Right lobe of liver (tissue), 6 donors: ENCODE measurements at regions not wholly inside any gene's neighbourhood (a gene's known extent, or its start where the extent isn't known, plus 50 kb on each side); places are given as distances from the start of the nearest gene placed in this dataset.

ENCODE experiments used
- ATAC-seq, 4 donors: fragments of 200-7000 bp; cut with Tn5 transposase; one replicate each; pipeline ENCODE4 v1.9.1; 2020; ENCODE audit warnings: mild to moderate bottlenecking in 4 of 4, moderate library complexity in 4 of 4
- DNase-seq, 3 donors: peaks; one replicate each; pipeline ENCODE4 v3.0.0-alpha.2; 2020
- H3K27ac ChIP-seq, 3 donors: fragments of 200-600 bp; one replicate each; pipeline ENCODE4 v1.8.0; 2022
- H3K27me3 ChIP-seq, 2 donors: fragments of 200-600 bp; one replicate each; pipeline ENCODE4 v1.8.0; 2022
- H3K36me3 ChIP-seq, 4 donors: fragments of 200-600 bp; sonication (generic) in 1 of 4; one replicate each; pipeline versions ENCODE4 v1.5.1 to v1.8.0; 2017 to 2022; ENCODE audit warnings: control low read depth in 1 of 4
- H3K4me1 ChIP-seq, 4 donors: fragments of 200-600 bp; sonication (generic) in 1 of 4; one replicate each; pipeline versions ENCODE4 v1.5.1 to v1.8.0; 2017 to 2022; ENCODE audit warnings: control low read depth in 1 of 4
- H3K4me3 ChIP-seq, 3 donors: fragments of 200-600 bp; one replicate each; pipeline ENCODE4 v1.8.0; 2022
- H3K9me3 ChIP-seq, 4 donors: fragments of 200-600 bp; sonication (generic) in 1 of 4; one replicate each; pipeline versions ENCODE4 v1.5.1 to v1.8.0; 2017 to 2022; ENCODE audit warnings: control low read depth in 1 of 4
- POLR2A ChIP-seq: fragments of 450-650 bp; IDR thresholded peaks from one replicate; pipeline ENCODE4 v1.6.1; 2017; ENCODE audit warnings: antibody characterized with exemption, mild to moderate bottlenecking
- WGBS: methylation state at CpG from one replicate; pipeline ENCODE4 v1.1.6; 2018; ENCODE audit warnings: low coverage, low lambda C conversion rate; ENCODE audit not compliant: insufficient coverage; ENCODE audit errors: missing lambda C conversion rate; 5-methylcytosine and 5-hydroxymethylcytosine counted together
- intact Hi-C, 2 donors: fragments of 100-400 bp; cut with DNase I; formaldehyde crosslinking; loops; one replicate each; pipeline versions ENCODE4 v1.11.2 to v1.14.1; 2022
- TF ChIP-seq, protein P1 (sequence below), 4 donors: fragments of 200-600 bp in 3 of 4; fragments of 450-650 bp in 1 of 4; IDR thresholded peaks; one replicate each; pipeline versions ENCODE4 v1.5.1 to v1.8.0; 2016 to 2022; ENCODE audit warnings: antibody characterized with exemption in 4 of 4, mild to moderate bottlenecking in 2 of 4
- donor health status: DM: no; HTN: yes; CAD: no.
- donor health status: DM: no; HTN: no; CAD: no.
- donor health status: DM: no; HTN: no; CAD: no.
- donor health status: DM: no; HTN: yes; CAD: no.
- donor health status: DM: no; HTN: yes; CAD: no.

DNA sequence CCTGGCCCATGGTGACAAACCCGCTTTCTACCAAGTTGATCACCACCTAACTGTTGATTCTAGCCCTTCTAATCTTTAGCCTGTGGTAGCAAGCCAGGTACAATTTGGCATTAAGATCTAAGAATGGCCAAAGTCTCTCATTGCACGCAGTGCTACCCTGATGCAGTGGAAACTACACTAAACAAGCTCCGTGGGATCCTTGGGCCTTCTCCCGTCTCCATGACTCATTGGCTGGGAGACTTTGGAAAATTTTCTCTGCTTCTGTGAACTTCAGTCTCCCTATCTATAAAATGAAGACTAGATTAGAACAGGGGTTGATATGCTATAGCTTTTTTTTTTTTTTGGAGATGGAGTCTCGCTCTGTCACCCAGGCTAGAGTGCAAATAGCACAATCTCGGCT, 223.0 kb downstream of the TSHZ3 start:
- intact Hi-C loops = no loop called here

DNA sequence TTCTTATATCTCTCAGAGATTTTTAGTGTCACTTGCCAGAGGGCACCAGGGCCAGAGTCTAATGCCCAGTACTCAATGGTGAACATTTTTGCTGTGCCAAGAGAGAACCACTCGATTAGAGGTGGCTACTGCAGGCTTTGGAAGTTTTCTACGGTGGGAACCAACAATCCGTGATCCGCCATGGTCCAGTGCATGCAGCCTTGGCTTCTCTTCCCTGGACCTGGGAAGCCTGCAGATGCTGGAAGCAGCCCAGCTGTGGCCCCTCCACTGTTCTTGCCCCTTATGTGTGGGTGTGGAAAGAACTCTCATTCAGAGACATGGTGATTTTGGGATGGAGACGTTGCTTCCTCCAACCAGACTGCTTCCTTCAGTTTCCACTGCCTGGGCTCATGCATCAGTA, 224.2 kb downstream of the TSHZ3 start:
- H3K4me1 ChIP-seq = no peaks in the 10 kb centered on the region
- H3K27ac ChIP-seq = no peak overlapping the region
- intact Hi-C loops = no loop called here
- TF ChIP-seq, protein P1, sequence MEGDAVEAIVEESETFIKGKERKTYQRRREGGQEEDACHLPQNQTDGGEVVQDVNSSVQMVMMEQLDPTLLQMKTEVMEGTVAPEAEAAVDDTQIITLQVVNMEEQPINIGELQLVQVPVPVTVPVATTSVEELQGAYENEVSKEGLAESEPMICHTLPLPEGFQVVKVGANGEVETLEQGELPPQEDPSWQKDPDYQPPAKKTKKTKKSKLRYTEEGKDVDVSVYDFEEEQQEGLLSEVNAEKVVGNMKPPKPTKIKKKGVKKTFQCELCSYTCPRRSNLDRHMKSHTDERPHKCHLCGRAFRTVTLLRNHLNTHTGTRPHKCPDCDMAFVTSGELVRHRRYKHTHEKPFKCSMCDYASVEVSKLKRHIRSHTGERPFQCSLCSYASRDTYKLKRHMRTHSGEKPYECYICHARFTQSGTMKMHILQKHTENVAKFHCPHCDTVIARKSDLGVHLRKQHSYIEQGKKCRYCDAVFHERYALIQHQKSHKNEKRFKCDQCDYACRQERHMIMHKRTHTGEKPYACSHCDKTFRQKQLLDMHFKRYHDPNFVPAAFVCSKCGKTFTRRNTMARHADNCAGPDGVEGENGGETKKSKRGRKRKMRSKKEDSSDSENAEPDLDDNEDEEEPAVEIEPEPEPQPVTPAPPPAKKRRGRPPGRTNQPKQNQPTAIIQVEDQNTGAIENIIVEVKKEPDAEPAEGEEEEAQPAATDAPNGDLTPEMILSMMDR (IDR thresholded peaks at IDR 0.05) = no peak
- TF ChIP-seq POLR2A = no peak
- no peaks in the 10 kb centered on the region for H3K36me3 ChIP-seq
- ATAC-seq = no peak
- no peaks in the 10 kb centered on the region for H3K27me3 ChIP-seq
- DNase-seq = no peak
- no peaks in the 10 kb centered on the region for H3K9me3 ChIP-seq
- 69% methylated on average over 2 of the region's 5 CpGs for WGBS
- no peak overlapping the region for H3K4me3 ChIP-seq

More for the DNA sequence above, 223.0 kb downstream of the TSHZ3 start:
- H3K27me3 ChIP-seq = no peaks in the 10 kb centered on the region
- DNase-seq (no peak), ATAC-seq (no peak)
- no peaks in the 10 kb centered on the region for H3K4me1 ChIP-seq
- TF ChIP-seq POLR2A = no peak
- TF ChIP-seq, protein P1 (IDR thresholded peaks at IDR 0.05) = no peak
- WGBS = 75% methylated on average over 5 of the region's 6 CpGs
- H3K27ac ChIP-seq = no peak overlapping the region
- no peak overlapping the region for H3K4me3 ChIP-seq
- no peaks in the 10 kb centered on the region for H3K36me3 ChIP-seq
- no peaks in the 10 kb centered on the region for H3K9me3 ChIP-seq

DNA sequence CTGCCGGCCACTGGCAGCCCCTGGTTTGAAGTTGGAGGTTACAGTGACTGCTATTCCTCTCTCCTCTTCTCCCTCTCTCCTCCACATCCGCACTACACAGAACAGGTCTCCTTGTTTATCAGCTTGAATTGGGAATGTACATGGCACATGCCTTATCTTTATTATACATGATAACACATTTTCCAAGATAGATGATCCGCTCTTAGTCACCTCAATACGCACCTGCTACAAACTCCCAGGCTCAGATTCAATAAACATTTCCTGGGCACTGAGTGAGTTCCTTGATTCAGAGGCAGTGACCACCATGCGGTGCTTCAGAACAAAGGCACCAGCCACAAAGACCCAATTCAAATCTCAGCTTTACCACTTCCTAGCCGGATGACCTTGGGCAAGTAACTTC, 227.7 kb downstream of the TSHZ3 start:
- ATAC-seq (no peak), DNase-seq (no peak)
- Histone ChIP-seq H3K4me1 (no peaks in the 10 kb centered on the region), H3K27ac (no peak overlapping the region), H3K9me3 (no peaks in the 10 kb centered on the region), H3K27me3 (no peaks in the 10 kb centered on the region), H3K36me3 (no peaks in the 10 kb centered on the region), H3K4me3 (no peak overlapping the region)
- WGBS = 77% methylated on average over 5 of the region's 6 CpGs
- intact Hi-C loops = no loop called here
- TF ChIP-seq, protein P1 (IDR thresholded peaks at IDR 0.05) = no peak
- no peak for TF ChIP-seq POLR2A

DNA sequence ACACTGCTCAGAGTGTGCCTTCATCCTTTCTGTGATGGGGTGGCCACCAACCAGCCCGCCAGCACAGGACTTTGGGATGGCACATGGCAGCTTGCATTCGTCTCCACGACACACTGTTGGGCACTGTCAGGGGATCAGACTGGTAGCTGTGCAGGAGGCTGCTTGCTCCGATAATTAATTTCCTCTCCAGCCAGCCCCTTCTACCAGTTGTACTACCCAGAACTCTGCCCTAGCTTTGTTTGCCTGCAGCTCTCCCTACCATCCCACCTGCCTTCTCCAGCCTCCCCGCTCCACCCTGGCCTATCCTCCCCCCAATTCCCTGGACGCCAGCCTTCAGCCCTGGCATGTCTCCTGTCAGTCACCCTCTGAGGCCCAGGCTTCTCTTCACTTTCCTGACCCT, 228.3 kb downstream of the TSHZ3 start:
- DNase-seq (no peak), ATAC-seq (no peak)
- intact Hi-C loops = no loop called here
- Histone ChIP-seq H3K27me3 (no peaks in the 10 kb centered on the region), H3K4me1 (no peaks in the 10 kb centered on the region), H3K36me3 (no peaks in the 10 kb centered on the region), H3K27ac (no peak overlapping the region), H3K9me3 (no peaks in the 10 kb centered on the region), H3K4me3 (no peak overlapping the region)
- 62% methylated on average over 6 of the region's 6 CpGs for whole genome bisulfite sequencing
- TF ChIP-seq, protein P1 (IDR thresholded peaks at IDR 0.05) = no peak
- no peak for TF ChIP-seq POLR2A
